ENCODE measurements at regions not wholly inside any gene's neighbourhood (a gene's known extent, or its start where the extent isn't known, plus 50 kb on each side); places are given as distances from the start of the nearest gene placed in this dataset.
"Not testable (repeated sequence)": the region's sequence is repeated elsewhere in the genome, so short reads cannot be mapped to it uniquely, and the experiment has no call there.

- no peaks in the 10 kb centered on the region for H3K27me3 ChIP-seq (ENCODE audit: control insufficient read depth, insufficient read depth, low read length, poor library complexity, severe bottlenecking)
- H3K4me3 ChIP-seq (ENCODE audit: insufficient read depth, low read depth, low read length): no peak overlapping the region
- H3K9me3 ChIP-seq (ENCODE audit: control insufficient read depth, low read length): no peaks in the 10 kb centered on the region
- no peaks in the 10 kb centered on the region for H3K36me3 ChIP-seq (ENCODE audit: control insufficient read depth, insufficient read depth, low read length)
- peaks cover 15% of the 10 kb centered on the region for H3K4me1 ChIP-seq (ENCODE audit: control insufficient read depth, insufficient read depth, low read length)
- no peak overlapping the region for H3K27ac ChIP-seq (ENCODE audit: insufficient read depth, low read depth, low read length, poor library complexity, severe bottlenecking)
- WGBS, 2 experiments: 77 to 79% methylated on average over 7 of the region's 7 CpGs
These were observed 514.5 kb downstream of the IRS2 start for GRCh38 chr13:109271555-109272541.

- no peaks in the 10 kb centered on the region for H3K27me3 ChIP-seq (ENCODE audit: control insufficient read depth, insufficient read depth, low read length, poor library complexity, severe bottlenecking)
- H3K27ac ChIP-seq (ENCODE audit: insufficient read depth, low read depth, low read length, poor library complexity, severe bottlenecking): no peak overlapping the region
- H3K4me1 ChIP-seq (ENCODE audit: control insufficient read depth, insufficient read depth, low read length): peaks cover 15% of the 10 kb centered on the region
- H3K4me3 ChIP-seq (ENCODE audit: insufficient read depth, low read depth, low read length): no peak overlapping the region
- no peaks in the 10 kb centered on the region for H3K36me3 ChIP-seq (ENCODE audit: control insufficient read depth, insufficient read depth, low read length)
- WGBS, 2 experiments: 67 to 69% methylated on average over 8 to 9 of the region's 9 CpGs
- no peaks in the 10 kb centered on the region for H3K9me3 ChIP-seq (ENCODE audit: control insufficient read depth, low read length)
These were observed 515.3 kb downstream of the IRS2 start for GRCh38 chr13:109271061-109271460.

GRCh38 chr13:109269381-109269780 lies 517.0 kb downstream of the IRS2 start:
- WGBS, 2 experiments: 91 to 94% methylated on average over 3 to 4 of the region's 4 CpGs
- H3K27ac ChIP-seq (ENCODE audit: insufficient read depth, low read depth, low read length, poor library complexity, severe bottlenecking); H3K27me3 ChIP-seq (ENCODE audit: control insufficient read depth, insufficient read depth, low read length, poor library complexity, severe bottlenecking); H3K36me3 ChIP-seq (ENCODE audit: control insufficient read depth, insufficient read depth, low read length); H3K9me3 ChIP-seq (ENCODE audit: control insufficient read depth, low read length); H3K4me3 ChIP-seq (ENCODE audit: insufficient read depth, low read depth, low read length): not testable (repeated sequence)
- H3K4me1 ChIP-seq (ENCODE audit: control insufficient read depth, insufficient read depth, low read length): peaks cover 19% of the 10 kb centered on the region

GRCh38 chr13:109268492-109268891 lies 517.9 kb downstream of the IRS2 start:
- H3K36me3 ChIP-seq (ENCODE audit: control insufficient read depth, insufficient read depth, low read length); H3K4me3 ChIP-seq (ENCODE audit: insufficient read depth, low read depth, low read length); H3K27ac ChIP-seq (ENCODE audit: insufficient read depth, low read depth, low read length, poor library complexity, severe bottlenecking); H3K27me3 ChIP-seq (ENCODE audit: control insufficient read depth, insufficient read depth, low read length, poor library complexity, severe bottlenecking); H3K9me3 ChIP-seq (ENCODE audit: control insufficient read depth, low read length): not testable (repeated sequence)
- WGBS, 2 experiments: 90 to 93% methylated on average over 3 of the region's 3 CpGs
- H3K4me1 ChIP-seq (ENCODE audit: control insufficient read depth, insufficient read depth, low read length): peaks cover 22% of the 10 kb centered on the region

- 89 to 91% methylated on average over 4 of the region's 4 CpGs for WGBS, 2 experiments
- H3K4me1 ChIP-seq (ENCODE audit: control insufficient read depth, insufficient read depth, low read length): peaks cover 22% of the 10 kb centered on the region
- not testable (repeated sequence) for H3K9me3 ChIP-seq (ENCODE audit: control insufficient read depth, low read length); H3K27me3 ChIP-seq (ENCODE audit: control insufficient read depth, insufficient read depth, low read length, poor library complexity, severe bottlenecking); H3K4me3 ChIP-seq (ENCODE audit: insufficient read depth, low read depth, low read length); H3K36me3 ChIP-seq (ENCODE audit: control insufficient read depth, insufficient read depth, low read length); H3K27ac ChIP-seq (ENCODE audit: insufficient read depth, low read depth, low read length, poor library complexity, severe bottlenecking)
These were observed 519.0 kb downstream of the IRS2 start for GRCh38 chr13:109267400-109267799.

GRCh38 chr13:109265438-109265742 lies 521.0 kb downstream of the IRS2 start:
- not testable (repeated sequence) for H3K4me1 ChIP-seq (ENCODE audit: control insufficient read depth, insufficient read depth, low read length); H3K27me3 ChIP-seq (ENCODE audit: control insufficient read depth, insufficient read depth, low read length, poor library complexity, severe bottlenecking); H3K36me3 ChIP-seq (ENCODE audit: control insufficient read depth, insufficient read depth, low read length); H3K9me3 ChIP-seq (ENCODE audit: control insufficient read depth, low read length); H3K27ac ChIP-seq (ENCODE audit: insufficient read depth, low read depth, low read length, poor library complexity, severe bottlenecking); H3K4me3 ChIP-seq (ENCODE audit: insufficient read depth, low read depth, low read length)
- 81 to 82% methylated on average over 8 of the region's 8 CpGs for WGBS, 2 experiments

- not testable (repeated sequence) for H3K4me3 ChIP-seq (ENCODE audit: insufficient read depth, low read depth, low read length)
- 79 to 81% methylated on average over 9 to 10 of the region's 14 CpGs for WGBS, 2 experiments
These were observed 521.6 kb downstream of the IRS2 start for GRCh38 chr13:109264603-109265437.

GRCh38 chr13:109257761-109258157 lies 528.6 kb downstream of the IRS2 start:
- WGBS, 2 experiments: 87 to 96% methylated on average over 6 of the region's 6 CpGs
- H3K27ac ChIP-seq (ENCODE audit: insufficient read depth, low read depth, low read length, poor library complexity, severe bottlenecking); H3K36me3 ChIP-seq (ENCODE audit: control insufficient read depth, insufficient read depth, low read length); H3K27me3 ChIP-seq (ENCODE audit: control insufficient read depth, insufficient read depth, low read length, poor library complexity, severe bottlenecking); H3K4me3 ChIP-seq (ENCODE audit: insufficient read depth, low read depth, low read length); H3K9me3 ChIP-seq (ENCODE audit: control insufficient read depth, low read length); H3K4me1 ChIP-seq (ENCODE audit: control insufficient read depth, insufficient read depth, low read length): not testable (repeated sequence)

More at GRCh38 chr13:109264603-109265437, 521.6 kb downstream of the IRS2 start:
- not testable (repeated sequence) for H3K27me3 ChIP-seq (ENCODE audit: control insufficient read depth, insufficient read depth, low read length, poor library complexity, severe bottlenecking); H3K4me1 ChIP-seq (ENCODE audit: control insufficient read depth, insufficient read depth, low read length); H3K9me3 ChIP-seq (ENCODE audit: control insufficient read depth, low read length); H3K27ac ChIP-seq (ENCODE audit: insufficient read depth, low read depth, low read length, poor library complexity, severe bottlenecking); H3K36me3 ChIP-seq (ENCODE audit: control insufficient read depth, insufficient read depth, low read length)

Data from ectodermal cell (in vitro differentiated cells).